NCI-H1092 treated with DMSO at 0.1 percent for 48 hours (cell line): ENCODE measurements at regions not wholly inside any gene's neighbourhood (a gene's known extent, or its start where the extent isn't known, plus 50 kb on each side); places are given as distances from the start of the nearest gene placed in this dataset.
"Not testable (repeated sequence)": the region's sequence is repeated elsewhere in the genome, so short reads cannot be mapped to it uniquely, and the experiment has no call there.

ENCODE experiments used
- DNase-seq: peaks from one replicate; lab custom pipeline; 2025; lab: John Stamatoyannopoulos, UW

DNA sequence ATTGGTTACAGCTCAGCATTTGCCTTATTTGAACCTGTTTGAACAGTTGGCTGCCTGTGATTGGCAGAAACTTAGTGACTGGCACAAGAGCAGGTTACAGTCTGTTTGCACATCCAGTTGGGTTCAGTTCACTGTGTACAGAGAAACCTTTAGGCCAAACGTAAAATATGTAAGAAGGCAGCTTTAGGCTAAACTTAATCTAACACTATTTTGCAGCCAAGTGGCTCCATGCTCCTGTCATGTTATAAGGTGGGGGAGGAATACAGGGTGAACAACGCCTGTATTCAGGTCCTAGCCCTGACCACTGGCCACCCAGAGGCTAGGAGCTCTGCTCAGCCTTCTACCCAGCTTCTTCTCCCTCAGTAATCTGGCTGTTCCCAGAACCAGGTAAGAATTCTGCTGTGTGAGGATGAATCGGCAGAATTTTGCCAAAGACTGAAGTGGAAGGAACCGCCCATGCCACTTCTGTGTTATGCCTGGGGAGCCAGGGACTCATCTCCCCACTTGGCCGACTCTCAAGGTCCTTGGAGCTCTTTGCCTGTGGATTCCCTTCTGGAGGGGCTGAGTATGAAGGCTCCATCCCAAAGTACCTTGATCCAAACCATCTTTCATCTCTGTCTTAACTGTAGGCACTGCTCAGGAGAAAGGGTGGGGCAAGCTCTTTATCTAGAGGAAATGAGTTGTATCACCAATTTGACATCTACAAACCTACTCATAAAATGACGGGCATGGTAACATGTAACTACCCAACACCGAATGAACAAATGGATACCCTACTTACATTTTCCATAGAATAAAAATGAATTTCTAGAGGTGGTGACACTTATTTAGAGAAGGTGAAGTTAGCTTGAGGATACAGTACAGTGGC is 164.4 kb upstream of the NAMPT start:
- DNase-seq, result no peak

GRCh38 chr7:106448346-106448991 is 163.7 kb upstream of the NAMPT start:
- no peak for DNase-seq

DNA sequence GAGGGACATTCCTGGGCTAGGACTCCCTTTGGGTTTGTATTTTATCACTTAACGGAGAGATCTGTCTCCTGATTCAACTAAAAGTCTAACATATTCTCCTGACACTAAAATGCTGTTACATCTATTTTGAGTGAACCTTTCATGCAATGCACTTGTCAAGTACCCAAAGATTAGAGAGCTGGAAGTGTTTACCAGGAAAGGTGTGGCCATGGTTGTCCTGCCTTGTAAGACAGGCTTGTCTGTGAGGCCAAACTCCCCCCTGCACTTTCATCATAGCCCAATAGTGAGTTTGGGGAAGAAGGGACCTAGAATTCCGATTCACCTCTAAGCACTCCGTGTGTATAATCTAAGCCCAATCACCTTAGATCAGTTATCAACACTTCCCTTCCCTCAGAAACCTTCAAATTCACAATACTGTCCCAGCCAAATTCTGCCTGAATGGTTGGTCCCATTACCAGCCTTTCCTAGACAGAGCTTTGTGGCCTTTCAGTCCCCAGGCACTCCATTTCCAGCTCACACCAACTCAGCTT is 162.6 kb upstream of the NAMPT start:
- DNase-seq, result no peak

- DNase-seq, result not testable (repeated sequence)
Observed at GRCh38 chr7:106445366-106445765, 160.6 kb upstream of the NAMPT start.

DNA sequence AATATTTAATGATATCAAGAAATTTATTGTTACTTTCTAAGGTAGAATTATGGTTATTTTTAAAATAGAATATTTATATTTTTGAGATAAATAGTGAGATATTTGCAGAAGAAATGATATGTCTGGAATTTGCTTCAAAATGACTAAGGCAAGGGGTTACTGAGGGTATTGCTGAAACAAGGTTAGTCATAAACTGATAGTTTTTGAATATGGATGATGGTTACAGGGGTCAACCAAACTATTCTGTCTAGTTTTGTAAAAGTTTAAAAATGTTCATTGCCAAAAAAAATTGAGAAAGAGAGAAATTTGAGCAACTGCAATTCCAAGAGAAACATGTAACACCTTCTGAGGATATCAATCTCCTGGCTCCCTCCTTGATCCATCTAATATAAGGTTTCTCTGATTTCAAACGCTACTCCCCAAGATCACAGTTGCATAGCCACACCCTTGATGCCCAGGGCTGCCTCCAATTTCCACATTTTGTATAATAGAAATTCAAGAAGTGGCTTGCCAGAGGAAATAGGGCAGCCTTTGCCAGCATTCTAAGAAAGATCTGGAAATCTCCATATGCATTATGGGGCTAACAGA is 159.4 kb upstream of the NAMPT start:
- no peak for DNase-seq

DNA sequence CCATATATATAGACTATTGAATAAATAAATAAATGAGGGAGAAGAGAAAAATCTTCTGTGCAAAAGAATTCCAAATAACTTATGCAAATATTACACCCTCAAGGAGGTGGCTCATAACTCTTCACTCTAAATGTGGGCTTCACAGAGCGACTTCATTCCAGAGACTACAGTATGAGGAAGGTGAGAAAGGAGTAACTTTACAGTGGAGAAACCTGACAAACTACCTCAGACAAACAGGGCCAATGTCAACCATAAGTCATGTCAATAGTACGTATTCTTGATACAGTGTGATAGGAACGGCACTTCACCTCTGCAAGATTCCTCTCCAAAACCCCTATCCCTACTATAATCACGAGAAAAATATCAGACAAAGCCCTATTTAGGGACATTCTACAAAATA is 158.4 kb upstream of the NAMPT start:
- DNase-seq, result no peak

DNA sequence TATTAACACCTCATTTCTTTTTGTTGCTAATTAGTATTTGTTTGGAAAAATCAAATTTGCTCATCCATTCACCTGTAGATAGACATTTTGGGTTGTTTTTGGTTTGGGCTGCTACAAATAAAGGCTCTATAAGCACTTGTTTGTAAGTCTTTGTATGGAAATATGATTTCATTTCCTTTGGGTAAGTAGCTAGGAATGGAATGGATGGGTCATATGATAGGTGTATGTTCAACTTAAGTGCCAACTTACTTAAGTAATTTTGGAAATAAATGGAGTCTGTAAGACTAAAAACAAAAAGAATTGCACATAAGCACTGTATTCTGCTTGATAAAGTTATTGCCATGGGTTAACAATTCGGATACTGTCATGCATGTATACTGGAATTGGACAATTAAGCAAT is 157.7 kb upstream of the NAMPT start:
- no peak for DNase-seq

DNA sequence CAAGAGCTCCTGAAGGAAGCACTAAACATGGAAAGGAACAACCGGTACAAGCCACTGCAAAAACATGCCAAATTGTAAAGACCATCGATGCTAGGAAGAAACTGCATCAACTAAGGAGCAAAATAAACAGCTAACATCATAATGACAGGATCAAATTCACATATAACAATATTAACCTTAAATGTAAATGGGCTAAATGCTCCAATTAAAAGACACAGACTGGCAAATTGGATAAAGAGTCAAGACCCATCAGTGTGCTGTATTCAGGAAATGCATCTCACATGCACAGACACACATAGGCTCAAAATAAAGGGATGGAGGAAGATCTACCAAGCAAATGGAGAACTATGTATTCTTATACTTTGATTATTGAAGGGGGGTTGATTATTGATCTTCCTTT is 156.6 kb upstream of the NAMPT start:
- not testable (repeated sequence) for DNase-seq

GRCh38 chr7:106436933-106437332 is 152.2 kb upstream of the NAMPT start:
- DNase-seq, result not testable (repeated sequence)

- DNase-seq, result no peak
Observed at GRCh38 chr7:106433377-106433776, 148.6 kb upstream of the NAMPT start.

- no peak for DNase-seq
Observed at GRCh38 chr7:106430535-106431455, 146.0 kb upstream of the NAMPT start.

GRCh38 chr7:106430103-106430502 is 145.3 kb upstream of the NAMPT start:
- DNase-seq, result no peak

DNA sequence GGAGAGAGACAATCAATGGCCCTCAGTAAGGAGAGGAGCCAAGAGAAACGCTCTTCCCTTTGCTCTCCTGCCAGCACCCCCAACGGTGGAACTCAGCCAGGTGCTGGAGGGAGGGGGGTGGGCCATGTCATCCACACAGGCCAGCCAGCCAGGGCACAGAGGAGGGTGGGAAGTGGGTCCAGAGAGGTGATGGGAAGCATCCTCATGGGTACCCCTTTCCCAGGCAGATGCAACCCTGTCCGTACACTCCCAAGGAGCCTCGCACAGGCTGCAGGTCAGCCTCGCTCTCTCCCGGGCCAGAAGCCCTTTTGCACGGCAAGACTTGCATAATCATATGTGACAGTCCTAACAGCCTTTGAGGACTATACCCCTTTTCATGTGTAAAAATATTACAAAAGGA is 142.0 kb upstream of the NAMPT start:
- DNase-seq, result no peak

GRCh38 chr7:106425017-106425719 is 140.4 kb upstream of the NAMPT start:
- DNase-seq, result no peak

DNA sequence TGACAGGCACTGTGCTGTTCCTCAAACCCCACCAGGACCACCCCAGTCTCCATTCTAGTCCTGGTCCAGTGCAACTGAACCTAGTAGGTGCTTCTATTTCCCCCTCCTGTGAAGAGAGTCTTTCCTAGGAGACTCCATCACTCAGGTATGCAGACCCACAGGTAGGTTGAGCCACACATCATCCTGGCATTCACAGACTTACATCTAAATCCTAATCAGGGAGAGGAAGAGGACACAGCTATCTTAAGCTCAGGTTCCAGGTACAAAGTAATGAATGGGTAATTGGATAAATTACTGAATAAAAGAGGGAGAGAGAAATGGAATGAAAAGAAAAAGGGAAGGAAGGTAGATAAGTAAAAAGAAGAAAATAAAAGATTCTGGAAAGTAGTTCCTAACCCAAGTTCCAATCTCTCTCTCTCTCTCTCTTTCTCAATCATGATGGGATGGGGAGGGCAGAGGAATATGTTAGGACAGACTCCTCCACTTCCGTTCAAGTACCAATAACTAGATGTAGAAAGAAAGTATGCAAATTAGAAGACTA is 139.8 kb upstream of the NAMPT start:
- DNase-seq, result no peak

DNA sequence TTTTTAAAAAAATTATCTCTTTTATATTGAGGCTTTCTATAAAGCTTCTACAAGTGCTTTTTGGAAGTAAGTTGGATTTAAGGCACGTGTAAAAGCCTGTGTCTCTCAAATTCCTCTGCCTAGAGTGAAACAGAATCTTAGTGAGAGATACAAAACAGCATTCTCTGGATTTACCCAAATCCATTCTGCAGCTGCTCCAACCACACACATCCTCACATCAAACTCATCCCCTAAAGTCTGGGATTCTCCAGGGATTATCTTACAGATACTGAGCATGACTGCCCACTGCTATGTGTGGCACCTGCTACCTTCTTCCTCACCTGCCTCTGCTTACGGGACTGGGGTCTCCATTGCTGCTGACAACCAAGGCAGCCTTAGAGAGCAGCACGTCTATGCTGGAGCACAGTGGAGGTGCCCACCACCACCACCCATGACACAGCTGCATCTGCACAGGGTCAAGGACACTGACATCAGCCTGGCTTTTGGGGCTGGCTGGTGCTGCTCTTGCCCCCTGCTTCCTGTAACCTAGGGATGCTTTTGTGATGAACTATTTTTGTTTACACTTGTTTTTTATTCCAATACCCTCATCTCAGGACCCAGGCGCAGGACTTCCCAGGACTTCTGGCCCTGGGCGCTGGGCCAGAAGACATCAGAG is 139.2 kb upstream of the NAMPT start:
- no peak for DNase-seq

GRCh38 chr7:106423111-106423510 is 138.3 kb upstream of the NAMPT start:
- DNase-seq, result no peak

DNA sequence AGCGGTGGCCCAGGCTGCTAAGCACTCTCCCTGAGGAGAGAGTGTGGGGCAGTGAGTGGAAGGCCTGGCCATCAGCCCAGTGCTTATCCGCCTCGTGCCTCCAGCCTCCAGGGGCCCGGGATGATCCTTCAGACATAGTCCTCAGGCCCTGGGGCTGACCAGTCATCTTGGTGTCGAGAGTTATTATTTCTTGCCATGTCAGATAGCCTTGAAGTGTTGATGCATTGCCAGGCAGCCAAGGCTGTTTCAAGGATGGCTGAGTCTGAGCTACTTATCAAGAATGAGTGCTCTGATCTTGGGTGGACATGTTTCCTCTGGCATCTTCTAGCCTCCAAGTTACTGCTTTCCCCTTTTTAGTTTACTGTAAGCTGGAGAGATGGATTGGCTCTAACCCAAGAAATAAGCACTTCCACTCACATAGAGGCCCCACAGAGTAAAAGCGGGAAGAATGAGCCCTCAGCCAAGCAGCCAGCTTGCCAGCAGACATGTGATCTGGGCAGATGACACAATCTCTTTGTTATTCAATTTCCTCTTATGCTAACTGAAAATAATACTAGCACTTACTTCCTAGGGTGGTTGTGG is 136.5 kb upstream of the NAMPT start:
- DNase-seq, result peak; percentile 66

DNA sequence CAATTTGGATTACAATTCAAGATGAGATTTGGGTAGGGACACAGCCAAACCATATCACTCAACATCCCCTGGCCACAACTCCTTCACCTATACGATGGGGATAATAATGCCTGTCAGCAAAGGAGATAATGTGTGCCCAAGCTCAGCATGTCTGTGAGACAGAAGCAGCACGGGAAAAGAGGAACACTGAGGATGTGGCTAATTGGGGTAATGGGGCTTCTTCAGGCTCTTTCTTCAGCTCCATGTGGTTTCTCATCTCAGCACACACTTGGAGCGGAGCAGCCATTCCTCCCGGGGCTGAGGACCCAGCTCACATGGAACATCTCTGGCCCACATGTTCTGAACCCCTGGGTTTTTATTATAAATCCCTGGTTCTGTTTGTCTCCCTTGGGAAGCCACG is 136.0 kb upstream of the NAMPT start:
- no peak for DNase-seq

- no peak for DNase-seq
Observed at GRCh38 chr7:106420210-106420609, 135.4 kb upstream of the NAMPT start.
